ENCODE measurements at regions not wholly inside any gene's neighbourhood (a gene's known extent, or its start where the extent isn't known, plus 50 kb on each side); places are given as distances from the start of the nearest gene placed in this dataset.

GRCh38 chr17:52524096-52524637 is 365.7 kb upstream of the CA10 start:
- DNase-seq (ENCODE audit: low spot score): no peak
- Histone ChIP-seq H3K4me2 (ENCODE audit: insufficient read depth, low read length, poor library complexity, severe bottlenecking) (no peak overlapping the region), H3K9me3 (replicated peaks in 1 of 2; ENCODE audit: control insufficient read depth in 2 of 2, insufficient read depth in 1 of 2, low read depth in 1 of 2, low read length in 2 of 2) (no peaks in the 10 kb centered on the region), H2AFZ (ENCODE audit: low read length) (no peak overlapping the region), H3K4ac (ENCODE audit: low read length) (no peak overlapping the region), H2AK5ac (ENCODE audit: low read depth, low read length) (no peak overlapping the region), H3K4me1 (ENCODE audit: control insufficient read depth in 2 of 2, insufficient read depth in 1 of 2, low read depth in 1 of 2, low read length in 2 of 2) (no peaks in the 10 kb centered on the region), H2BK5ac (ENCODE audit: low read length) (no peak overlapping the region), H3K18ac (ENCODE audit: low read length) (no peak overlapping the region), H3K23ac (ENCODE audit: low read depth, low read length, poor library complexity) (no peak overlapping the region), H3K4me3 (ENCODE audit: low read length in 2 of 2) (no peak overlapping the region), H3K36me3 (replicated peaks in 1 of 2; ENCODE audit: control insufficient read depth in 2 of 2, insufficient read depth in 2 of 2, low read length in 2 of 2) (no peaks in the 10 kb centered on the region), H3K27ac (replicated peaks; ENCODE audit: low read length) (no peak overlapping the region), H3K79me1 (ENCODE audit: low read depth, low read length) (no peaks in the 10 kb centered on the region), H3K9ac (ENCODE audit: low read depth, low read length, poor library complexity) (no peak overlapping the region), H3K27me3 (ENCODE audit: control insufficient read depth in 3 of 3, insufficient read depth in 3 of 3, low read depth in 1 of 3, low read length in 3 of 3) (no peaks in the 10 kb centered on the region), H4K8ac (ENCODE audit: low read depth, low read length) (no peak overlapping the region), H2BK15ac (ENCODE audit: low read length) (no peak overlapping the region), H4K91ac (ENCODE audit: low read depth, low read length, poor library complexity) (no peak overlapping the region), H2BK12ac (ENCODE audit: low read length) (no peak overlapping the region), H2BK120ac (ENCODE audit: low read depth, low read length) (no peak overlapping the region), H3K14ac (ENCODE audit: low read length) (no peak overlapping the region)
- WGBS, 2 donors (ENCODE audit: extremely low coverage in 2 of 2, insufficient read length in 2 of 2, insufficient replicate concordance in 1 of 2): no CpG with 5 or more reads among the region's 3 CpGs

- Histone ChIP-seq H3K79me1 (ENCODE audit: low read depth, low read length) (no peaks in the 10 kb centered on the region), H3K27ac (replicated peaks; ENCODE audit: low read length) (no peak overlapping the region), H2BK12ac (ENCODE audit: low read length) (no peak overlapping the region), H2AK5ac (ENCODE audit: low read depth, low read length) (no peak overlapping the region), H3K36me3 (replicated peaks in 1 of 2; ENCODE audit: control insufficient read depth in 2 of 2, insufficient read depth in 2 of 2, low read length in 2 of 2) (no peaks in the 10 kb centered on the region), H4K8ac (ENCODE audit: low read depth, low read length) (no peak overlapping the region), H3K4me1 (ENCODE audit: control insufficient read depth in 2 of 2, insufficient read depth in 1 of 2, low read depth in 1 of 2, low read length in 2 of 2) (no peaks in the 10 kb centered on the region), H3K23ac (ENCODE audit: low read depth, low read length, poor library complexity) (no peak overlapping the region), H2BK15ac (ENCODE audit: low read length) (no peak overlapping the region), H3K27me3 (ENCODE audit: control insufficient read depth in 3 of 3, insufficient read depth in 3 of 3, low read depth in 1 of 3, low read length in 3 of 3) (no peaks in the 10 kb centered on the region), H3K18ac (ENCODE audit: low read length) (no peak overlapping the region), H3K9me3 (replicated peaks in 1 of 2; ENCODE audit: control insufficient read depth in 2 of 2, insufficient read depth in 1 of 2, low read depth in 1 of 2, low read length in 2 of 2) (no peaks in the 10 kb centered on the region), H3K4me2 (ENCODE audit: insufficient read depth, low read length, poor library complexity, severe bottlenecking) (no peak overlapping the region), H2BK120ac (ENCODE audit: low read depth, low read length) (no peak overlapping the region), H3K4me3 (ENCODE audit: low read length in 2 of 2) (no peak overlapping the region), H2BK5ac (ENCODE audit: low read length) (no peak overlapping the region), H2AFZ (ENCODE audit: low read length) (no peak overlapping the region), H3K9ac (ENCODE audit: low read depth, low read length, poor library complexity) (no peak overlapping the region), H3K4ac (ENCODE audit: low read length) (no peak overlapping the region), H3K14ac (ENCODE audit: low read length) (no peak overlapping the region), H4K91ac (ENCODE audit: low read depth, low read length, poor library complexity) (no peak overlapping the region)
- DNase-seq (ENCODE audit: low spot score): no peak
These were observed 358.7 kb upstream of the CA10 start for GRCh38 chr17:52517176-52517575.

- no peaks in the 10 kb centered on the region for H3K36me3 ChIP-seq (replicated peaks in 1 of 2; ENCODE audit: control insufficient read depth in 2 of 2, insufficient read depth in 2 of 2, low read length in 2 of 2)
- no peak overlapping the region for H3K18ac ChIP-seq (ENCODE audit: low read length)
- no peak overlapping the region for H3K4me2 ChIP-seq (ENCODE audit: insufficient read depth, low read length, poor library complexity, severe bottlenecking)
- no peak for DNase-seq (ENCODE audit: low spot score)
- no peak overlapping the region for H3K9ac ChIP-seq (ENCODE audit: low read depth, low read length, poor library complexity)
- no peak overlapping the region for H2BK15ac ChIP-seq (ENCODE audit: low read length)
- H3K27me3 ChIP-seq (ENCODE audit: control insufficient read depth in 3 of 3, insufficient read depth in 3 of 3, low read depth in 1 of 3, low read length in 3 of 3): no peaks in the 10 kb centered on the region
- H2BK12ac ChIP-seq (ENCODE audit: low read length): no peak overlapping the region
- no peak overlapping the region for H2AK5ac ChIP-seq (ENCODE audit: low read depth, low read length)
- no CpG with 5 or more reads among the region's 2 CpGs for WGBS, 2 donors (ENCODE audit: extremely low coverage in 2 of 2, insufficient read length in 2 of 2, insufficient replicate concordance in 1 of 2)
- no peak overlapping the region for H3K14ac ChIP-seq (ENCODE audit: low read length)
- H4K8ac ChIP-seq (ENCODE audit: low read depth, low read length): no peak overlapping the region
- H3K23ac ChIP-seq (ENCODE audit: low read depth, low read length, poor library complexity): no peak overlapping the region
- H3K4ac ChIP-seq (ENCODE audit: low read length): no peak overlapping the region
- no peaks in the 10 kb centered on the region for H3K9me3 ChIP-seq (replicated peaks in 1 of 2; ENCODE audit: control insufficient read depth in 2 of 2, insufficient read depth in 1 of 2, low read depth in 1 of 2, low read length in 2 of 2)
- no peak overlapping the region for H3K27ac ChIP-seq (replicated peaks; ENCODE audit: low read length)
- H2BK5ac ChIP-seq (ENCODE audit: low read length): no peak overlapping the region
- no peak overlapping the region for H3K4me3 ChIP-seq (ENCODE audit: low read length in 2 of 2)
- H3K4me1 ChIP-seq (ENCODE audit: control insufficient read depth in 2 of 2, insufficient read depth in 1 of 2, low read depth in 1 of 2, low read length in 2 of 2): no peaks in the 10 kb centered on the region
- no peak overlapping the region for H2BK120ac ChIP-seq (ENCODE audit: low read depth, low read length)
- no peak overlapping the region for H4K91ac ChIP-seq (ENCODE audit: low read depth, low read length, poor library complexity)
- H3K79me1 ChIP-seq (ENCODE audit: low read depth, low read length): no peaks in the 10 kb centered on the region
- H2AFZ ChIP-seq (ENCODE audit: low read length): no peak overlapping the region
These were observed 357.4 kb upstream of the CA10 start for GRCh38 chr17:52515927-52516326.

GRCh38 chr17:52505601-52506000 is 347.1 kb upstream of the CA10 start:
- Histone ChIP-seq H3K9ac (ENCODE audit: low read depth, low read length, poor library complexity) (no peak overlapping the region), H2BK120ac (ENCODE audit: low read depth, low read length) (no peak overlapping the region), H3K14ac (ENCODE audit: low read length) (no peak overlapping the region), H3K27me3 (ENCODE audit: control insufficient read depth in 3 of 3, insufficient read depth in 3 of 3, low read depth in 1 of 3, low read length in 3 of 3) (no peaks in the 10 kb centered on the region), H3K4me3 (ENCODE audit: low read length in 2 of 2) (no peak overlapping the region), H4K8ac (ENCODE audit: low read depth, low read length) (no peak overlapping the region), H3K4me1 (ENCODE audit: control insufficient read depth in 2 of 2, insufficient read depth in 1 of 2, low read depth in 1 of 2, low read length in 2 of 2) (no peaks in the 10 kb centered on the region), H2AFZ (ENCODE audit: low read length) (no peak overlapping the region), H2AK5ac (ENCODE audit: low read depth, low read length) (no peak overlapping the region), H3K4ac (ENCODE audit: low read length) (no peak overlapping the region), H3K36me3 (replicated peaks in 1 of 2; ENCODE audit: control insufficient read depth in 2 of 2, insufficient read depth in 2 of 2, low read length in 2 of 2) (no peaks in the 10 kb centered on the region), H4K91ac (ENCODE audit: low read depth, low read length, poor library complexity) (no peak overlapping the region), H2BK15ac (ENCODE audit: low read length) (no peak overlapping the region), H3K9me3 (replicated peaks in 1 of 2; ENCODE audit: control insufficient read depth in 2 of 2, insufficient read depth in 1 of 2, low read depth in 1 of 2, low read length in 2 of 2) (no peaks in the 10 kb centered on the region), H3K79me1 (ENCODE audit: low read depth, low read length) (no peaks in the 10 kb centered on the region), H3K4me2 (ENCODE audit: insufficient read depth, low read length, poor library complexity, severe bottlenecking) (no peak overlapping the region), H3K18ac (ENCODE audit: low read length) (no peak overlapping the region), H3K23ac (ENCODE audit: low read depth, low read length, poor library complexity) (no peak overlapping the region), H2BK12ac (ENCODE audit: low read length) (no peak overlapping the region), H2BK5ac (ENCODE audit: low read length) (no peak overlapping the region), H3K27ac (replicated peaks; ENCODE audit: low read length) (no peak overlapping the region)
- DNase-seq (ENCODE audit: low spot score): no peak
